Liver (tissue), 8 donors: ENCODE measurements at regions not wholly inside any gene's neighbourhood (a gene's known extent, or its start where the extent isn't known, plus 50 kb on each side); places are given as distances from the start of the nearest gene placed in this dataset.

Experiments
- DNase-seq: peaks from one replicate; pipeline ENCODE4 v3.0.0-alpha.2; 2017; ENCODE audit warnings: low spot score
- H3K27ac ChIP-seq, 2 donors: one replicate each; pipeline ENCODE4 v1.7.0; 2013; ENCODE audit warnings: inconsistent platforms in 2 of 2, low read length in 2 of 2, control low read depth in 1 of 2, low read depth in 1 of 2, mild to moderate bottlenecking in 1 of 2
- H3K27me3 ChIP-seq, 4 donors: one replicate each; pipeline versions ENCODE4 v1.6.1 to v1.7.0; 2013; ENCODE audit warnings: low read length in 3 of 4, inconsistent platforms in 1 of 4, mild to moderate bottlenecking in 1 of 4, moderate library complexity in 1 of 4; ENCODE audit not compliant: control insufficient read depth in 4 of 4, insufficient read depth in 4 of 4
- H3K36me3 ChIP-seq, 4 donors: one replicate each; pipeline versions ENCODE4 v1.6.1 to v1.7.0; 2013; ENCODE audit warnings: low read length in 3 of 4, mild to moderate bottlenecking in 3 of 4, low read depth in 1 of 4, moderate library complexity in 1 of 4; ENCODE audit not compliant: control insufficient read depth in 4 of 4, insufficient read depth in 3 of 4
- H3K4me1 ChIP-seq, 4 donors: one replicate each; pipeline versions ENCODE4 v1.6.1 to v1.7.0; 2013; ENCODE audit warnings: low read length in 3 of 4, mild to moderate bottlenecking in 3 of 4, moderate library complexity in 1 of 4; ENCODE audit not compliant: control insufficient read depth in 4 of 4, insufficient read depth in 4 of 4
- H3K4me3 ChIP-seq, 3 donors: one replicate each; pipeline versions ENCODE4 v1.6.1 to v1.7.0; 2013; ENCODE audit warnings: low read length in 3 of 3, control low read depth in 1 of 3, low read depth in 1 of 3, mild to moderate bottlenecking in 1 of 3
- H3K9ac ChIP-seq, 2 donors: one replicate each; pipeline ENCODE4 v1.7.0; 2013; ENCODE audit warnings: low read length in 2 of 2, mild to moderate bottlenecking in 2 of 2, moderate library complexity in 2 of 2, control low read depth in 1 of 2, low read depth in 1 of 2
- H3K9me3 ChIP-seq, 4 donors: one replicate each; pipeline versions ENCODE4 v1.6.1 to v1.7.0; 2013; ENCODE audit warnings: low read length in 3 of 4; ENCODE audit not compliant: control insufficient read depth in 4 of 4
- FOXA1 ChIP-seq: IDR thresholded peaks from 2 replicates; pipeline ENCODE4 v1.6.1; 2016; ENCODE audit warnings: antibody characterized with exemption
- HNF4A ChIP-seq, 2 donors: conservative IDR thresholded peaks; 2 replicates each; pipeline ENCODE4 v1.6.1; 2016; ENCODE audit warnings: antibody characterized with exemption in 2 of 2, mild to moderate bottlenecking in 2 of 2
- HNF4G ChIP-seq: IDR thresholded peaks from 2 replicates; pipeline ENCODE4 v1.6.1; 2016; ENCODE audit warnings: antibody characterized with exemption
- NR2F2 ChIP-seq: IDR thresholded peaks from 2 replicates; pipeline ENCODE4 v1.6.1; 2016; ENCODE audit warnings: antibody characterized with exemption
- RAD21 ChIP-seq, 2 donors: IDR thresholded peaks; 2 replicates each; pipeline ENCODE4 v1.6.1; 2016; ENCODE audit warnings: antibody characterized with exemption in 2 of 2, mild to moderate bottlenecking in 2 of 2
- SP1 ChIP-seq: IDR thresholded peaks from 2 replicates; pipeline ENCODE4 v1.6.1; 2018; ENCODE audit warnings: antibody characterized with exemption, mild to moderate bottlenecking
- TAF1 ChIP-seq: conservative IDR thresholded peaks from 2 replicates; pipeline ENCODE4 v1.6.1; 2016; ENCODE audit warnings: antibody characterized with exemption, mild to moderate bottlenecking
- YY1 ChIP-seq: IDR thresholded peaks from 2 replicates; pipeline ENCODE4 v1.6.1; 2016; ENCODE audit warnings: antibody characterized with exemption, mild to moderate bottlenecking
- WGBS: extraction: QIAGEN DNeasy Blood & Tissue Kit; methylation state at CpG from one replicate; pipeline ENCODE4 v1.1.7; 2013; 5-methylcytosine and 5-hydroxymethylcytosine counted together
- TF ChIP-seq, protein P1 (sequence below): IDR thresholded peaks from 2 replicates; pipeline ENCODE4 v1.6.1; 2016; ENCODE audit warnings: antibody characterized with exemption, mild to moderate bottlenecking
- TF ChIP-seq, protein P2 (sequence below): IDR thresholded peaks from 2 replicates; pipeline ENCODE4 v1.6.1; 2016; ENCODE audit warnings: antibody characterized with exemption
- TF ChIP-seq, protein P3 (sequence below): fragments of 150-350 bp; IDR thresholded peaks from 2 replicates; pipeline ENCODE4 v1.5.1; 2017; ENCODE audit warnings: improper control_type of control experiment, low read depth, low read length; ENCODE audit not compliant: missing input control
- donor health status: healthy.
- donor health status: healthy.
- donor health status: healthy.
- donor health status: healthy.
- donor health status: healthy.

DNA sequence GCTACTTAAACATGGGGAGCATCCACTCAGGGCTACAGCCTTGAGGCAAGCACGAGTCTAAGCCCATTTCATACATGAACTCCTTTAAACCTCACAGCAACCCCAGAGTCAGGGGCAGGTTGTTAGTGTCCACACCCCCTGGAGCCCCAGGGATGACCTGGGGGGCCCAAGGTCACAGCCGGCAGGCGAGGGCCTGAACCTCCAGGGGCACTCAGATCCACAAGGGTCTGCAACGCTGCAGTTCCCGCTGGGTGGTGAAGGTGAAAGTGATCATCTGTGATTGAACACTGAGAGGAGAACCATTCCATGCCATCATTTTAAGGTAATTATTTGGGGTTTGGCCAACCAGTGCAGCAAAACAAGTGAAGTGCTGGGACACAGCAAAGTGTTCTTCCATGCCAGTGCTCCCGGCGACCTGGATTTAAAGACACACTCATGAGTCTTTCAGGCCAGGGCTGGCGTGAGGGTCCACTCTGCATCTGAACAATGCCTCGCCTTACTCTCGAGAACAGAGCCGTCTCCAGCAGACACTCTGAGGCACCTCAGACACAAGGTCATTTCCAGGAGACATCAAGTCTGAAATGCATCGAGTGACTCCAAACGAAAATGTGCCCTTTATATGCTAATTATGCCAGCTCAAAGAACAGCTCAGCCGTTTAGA is 61.6 kb upstream of the SNTG2 start:
- Histone ChIP-seq H3K27ac (no peak overlapping the region), H3K4me1 (no peaks in the 10 kb centered on the region), H3K9ac (no peak overlapping the region), H3K27me3 (peaks cover 0 to 6% (median 2%) of the 10 kb centered on the region in 4 donors), H3K9me3 (no peaks in the 10 kb centered on the region), H3K4me3 (no peak overlapping the region), H3K36me3 (no peaks in the 10 kb centered on the region)
- TF ChIP-seq HNF4G (no peak), NR2F2 (no peak), FOXA1 (no peak), TAF1 (no peak), YY1 (no peak), SP1 (no peak), HNF4A (conservative IDR thresholded peaks at IDR 0.05) (no peak), RAD21 (IDR thresholded peaks at IDR 0.05) (no peak)
- TF ChIP-seq, protein P1, sequence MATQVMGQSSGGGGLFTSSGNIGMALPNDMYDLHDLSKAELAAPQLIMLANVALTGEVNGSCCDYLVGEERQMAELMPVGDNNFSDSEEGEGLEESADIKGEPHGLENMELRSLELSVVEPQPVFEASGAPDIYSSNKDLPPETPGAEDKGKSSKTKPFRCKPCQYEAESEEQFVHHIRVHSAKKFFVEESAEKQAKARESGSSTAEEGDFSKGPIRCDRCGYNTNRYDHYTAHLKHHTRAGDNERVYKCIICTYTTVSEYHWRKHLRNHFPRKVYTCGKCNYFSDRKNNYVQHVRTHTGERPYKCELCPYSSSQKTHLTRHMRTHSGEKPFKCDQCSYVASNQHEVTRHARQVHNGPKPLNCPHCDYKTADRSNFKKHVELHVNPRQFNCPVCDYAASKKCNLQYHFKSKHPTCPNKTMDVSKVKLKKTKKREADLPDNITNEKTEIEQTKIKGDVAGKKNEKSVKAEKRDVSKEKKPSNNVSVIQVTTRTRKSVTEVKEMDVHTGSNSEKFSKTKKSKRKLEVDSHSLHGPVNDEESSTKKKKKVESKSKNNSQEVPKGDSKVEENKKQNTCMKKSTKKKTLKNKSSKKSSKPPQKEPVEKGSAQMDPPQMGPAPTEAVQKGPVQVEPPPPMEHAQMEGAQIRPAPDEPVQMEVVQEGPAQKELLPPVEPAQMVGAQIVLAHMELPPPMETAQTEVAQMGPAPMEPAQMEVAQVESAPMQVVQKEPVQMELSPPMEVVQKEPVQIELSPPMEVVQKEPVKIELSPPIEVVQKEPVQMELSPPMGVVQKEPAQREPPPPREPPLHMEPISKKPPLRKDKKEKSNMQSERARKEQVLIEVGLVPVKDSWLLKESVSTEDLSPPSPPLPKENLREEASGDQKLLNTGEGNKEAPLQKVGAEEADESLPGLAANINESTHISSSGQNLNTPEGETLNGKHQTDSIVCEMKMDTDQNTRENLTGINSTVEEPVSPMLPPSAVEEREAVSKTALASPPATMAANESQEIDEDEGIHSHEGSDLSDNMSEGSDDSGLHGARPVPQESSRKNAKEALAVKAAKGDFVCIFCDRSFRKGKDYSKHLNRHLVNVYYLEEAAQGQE = no peak
- TF ChIP-seq, protein P2, sequence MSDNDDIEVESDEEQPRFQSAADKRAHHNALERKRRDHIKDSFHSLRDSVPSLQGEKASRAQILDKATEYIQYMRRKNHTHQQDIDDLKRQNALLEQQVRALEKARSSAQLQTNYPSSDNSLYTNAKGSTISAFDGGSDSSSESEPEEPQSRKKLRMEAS = no peak
- TF ChIP-seq, protein P3, sequence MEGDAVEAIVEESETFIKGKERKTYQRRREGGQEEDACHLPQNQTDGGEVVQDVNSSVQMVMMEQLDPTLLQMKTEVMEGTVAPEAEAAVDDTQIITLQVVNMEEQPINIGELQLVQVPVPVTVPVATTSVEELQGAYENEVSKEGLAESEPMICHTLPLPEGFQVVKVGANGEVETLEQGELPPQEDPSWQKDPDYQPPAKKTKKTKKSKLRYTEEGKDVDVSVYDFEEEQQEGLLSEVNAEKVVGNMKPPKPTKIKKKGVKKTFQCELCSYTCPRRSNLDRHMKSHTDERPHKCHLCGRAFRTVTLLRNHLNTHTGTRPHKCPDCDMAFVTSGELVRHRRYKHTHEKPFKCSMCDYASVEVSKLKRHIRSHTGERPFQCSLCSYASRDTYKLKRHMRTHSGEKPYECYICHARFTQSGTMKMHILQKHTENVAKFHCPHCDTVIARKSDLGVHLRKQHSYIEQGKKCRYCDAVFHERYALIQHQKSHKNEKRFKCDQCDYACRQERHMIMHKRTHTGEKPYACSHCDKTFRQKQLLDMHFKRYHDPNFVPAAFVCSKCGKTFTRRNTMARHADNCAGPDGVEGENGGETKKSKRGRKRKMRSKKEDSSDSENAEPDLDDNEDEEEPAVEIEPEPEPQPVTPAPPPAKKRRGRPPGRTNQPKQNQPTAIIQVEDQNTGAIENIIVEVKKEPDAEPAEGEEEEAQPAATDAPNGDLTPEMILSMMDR = no peak
- WGBS = 71% methylated on average over 14 of the region's 14 CpGs
- DNase-seq = no peak

DNA sequence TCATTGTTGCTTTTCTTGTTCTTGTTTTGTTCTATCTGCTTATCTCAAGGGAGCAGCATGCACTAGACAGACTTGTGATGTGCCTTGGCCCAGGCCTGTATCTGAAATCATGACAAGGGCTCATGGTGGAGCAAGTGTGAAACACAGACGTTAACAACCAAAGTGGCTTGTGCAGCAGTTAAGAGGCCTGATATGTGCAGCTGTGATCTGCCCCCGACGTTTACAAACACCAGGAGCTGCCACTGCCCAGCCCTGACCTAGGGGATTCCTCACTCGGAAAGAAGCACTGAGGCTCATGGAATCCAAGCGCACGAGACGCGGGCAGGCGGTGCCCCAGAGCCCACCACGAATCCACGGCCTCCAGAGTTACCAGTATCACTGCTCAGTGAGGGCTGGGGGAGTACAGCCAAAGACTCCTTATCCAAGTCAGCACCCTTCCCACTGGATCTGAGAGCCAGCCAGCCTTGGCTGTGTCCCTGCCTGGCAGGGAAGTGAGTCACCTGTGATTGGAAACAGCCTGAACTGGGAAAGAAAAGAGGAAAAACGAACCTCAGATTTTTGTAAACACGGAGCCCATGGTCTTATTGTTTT is 62.3 kb upstream of the SNTG2 start:
- H3K4me3 ChIP-seq = no peak overlapping the region
- no peaks in the 10 kb centered on the region for H3K9me3 ChIP-seq
- TF ChIP-seq, protein P1 = no peak
- WGBS = 65% methylated on average over 13 of the region's 13 CpGs
- DNase-seq = peak; percentile 24
- no peak overlapping the region for H3K27ac ChIP-seq
- H3K27me3 ChIP-seq = peaks cover 0 to 6% (median 1%) of the 10 kb centered on the region in 4 donors
- H3K36me3 ChIP-seq = no peaks in the 10 kb centered on the region
- H3K9ac ChIP-seq = no peak overlapping the region
- H3K4me1 ChIP-seq = no peaks in the 10 kb centered on the region
